Trophoblast cell (in vitro differentiated cells and primary cell): ENCODE measurements at regions not wholly inside any gene's neighbourhood (a gene's known extent, or its start where the extent isn't known, plus 50 kb on each side); places are given as distances from the start of the nearest gene placed in this dataset.

Source experiments
- DNase-seq, 2 donors: peaks; one replicate each; pipeline ENCODE4 v3.0.0-alpha.2; 2016
- H2AFZ ChIP-seq: 2 replicates; pipeline ENCODE4 v1.6.1; 2013; ENCODE audit warnings: low read length, moderate library complexity, mild to moderate bottlenecking; ENCODE audit not compliant: insufficient read depth, poor library complexity
- H2AK5ac ChIP-seq: 2 replicates; pipeline ENCODE4 v1.6.1; 2013; ENCODE audit warnings: mild to moderate bottlenecking, low read length
- H2BK120ac ChIP-seq: 2 replicates; pipeline ENCODE4 v1.6.1; 2013; ENCODE audit warnings: low read length, mild to moderate bottlenecking, moderate library complexity; ENCODE audit not compliant: insufficient read depth, poor library complexity
- H2BK12ac ChIP-seq: 2 replicates; pipeline ENCODE4 v1.6.1; 2013; ENCODE audit warnings: mild to moderate bottlenecking, low read length, moderate library complexity
- H2BK5ac ChIP-seq: 2 replicates; pipeline ENCODE4 v1.6.1; 2013; ENCODE audit warnings: low read length, low read depth, moderate library complexity, mild to moderate bottlenecking; ENCODE audit not compliant: poor library complexity
- H3K14ac ChIP-seq: 2 replicates; pipeline ENCODE4 v1.6.1; 2013; ENCODE audit warnings: mild to moderate bottlenecking, low read length
- H3K18ac ChIP-seq: 2 replicates; pipeline ENCODE4 v1.6.1; 2013; ENCODE audit warnings: mild to moderate bottlenecking, low read length
- H3K23ac ChIP-seq: 2 replicates; pipeline ENCODE4 v1.6.1; 2013; ENCODE audit warnings: low read length
- H3K27ac ChIP-seq: 2 replicates; pipeline ENCODE4 v1.5.1; 2013; ENCODE audit warnings: low read depth, mild to moderate bottlenecking, inconsistent platforms, low read length, moderate library complexity
- H3K27me3 ChIP-seq: 2 replicates; pipeline ENCODE4 v1.6.1; 2013; ENCODE audit warnings: inconsistent platforms, mild to moderate bottlenecking, low read length, moderate library complexity; ENCODE audit not compliant: insufficient read depth
- H3K36me3 ChIP-seq, 2 experiments: 1 replicate in 1 of 2; 2 replicates in 1 of 2; pipeline ENCODE4 v1.6.1; 2013; ENCODE audit warnings: low read length in 2 of 2, mild to moderate bottlenecking in 2 of 2, moderate library complexity in 1 of 2; ENCODE audit not compliant: insufficient read depth in 2 of 2, control insufficient read depth in 1 of 2
- H3K4ac ChIP-seq: 2 replicates; pipeline ENCODE4 v1.6.1; 2013; ENCODE audit warnings: low read depth, mild to moderate bottlenecking, low read length, moderate library complexity
- H3K4me1 ChIP-seq, 2 experiments: 1 replicate in 1 of 2; 2 replicates in 1 of 2; pipeline ENCODE4 v1.6.1; 2013; ENCODE audit warnings: low read length in 2 of 2, mild to moderate bottlenecking in 2 of 2, moderate library complexity in 1 of 2; ENCODE audit not compliant: insufficient read depth in 2 of 2, control insufficient read depth in 1 of 2
- H3K4me2 ChIP-seq: 2 replicates; pipeline ENCODE4 v1.6.1; 2013; ENCODE audit warnings: inconsistent platforms, mild to moderate bottlenecking, low read length, moderate library complexity
- H3K4me3 ChIP-seq: 2 replicates; pipeline ENCODE4 v1.5.1; 2013; ENCODE audit warnings: mild to moderate bottlenecking, low read depth, low read length, inconsistent platforms
- H3K79me1 ChIP-seq: one replicate; pipeline ENCODE4 v1.6.1; 2013; ENCODE audit warnings: low read length
- H3K79me2 ChIP-seq: 2 replicates; pipeline ENCODE4 v1.6.1; 2013; ENCODE audit warnings: low read length, mild to moderate bottlenecking; ENCODE audit not compliant: control insufficient read depth, insufficient read depth, poor library complexity
- H3K9ac ChIP-seq: 2 replicates; pipeline ENCODE4 v1.6.1; 2013; ENCODE audit warnings: mild to moderate bottlenecking, low read length
- H3K9me3 ChIP-seq: 2 replicates; pipeline ENCODE4 v1.6.1; 2013; ENCODE audit warnings: low read depth, mild to moderate bottlenecking, control low read depth, inconsistent platforms, low read length; ENCODE audit not compliant: insufficient read depth
- H4K12ac ChIP-seq: 2 replicates; pipeline ENCODE4 v1.6.1; 2013; ENCODE audit warnings: low read depth, mild to moderate bottlenecking, low read length, moderate library complexity
- H4K8ac ChIP-seq: 2 replicates; pipeline ENCODE4 v1.6.1; 2013; ENCODE audit warnings: low read depth, mild to moderate bottlenecking, low read length, moderate library complexity
- H4K91ac ChIP-seq: one replicate; pipeline ENCODE4 v1.6.1; 2013; ENCODE audit warnings: low read depth, mild to moderate bottlenecking, low read length, moderate library complexity
- WGBS: extraction: QIAGEN DNeasy Blood & Tissue Kit; methylation state at CpG from one replicate; pipeline ENCODE4 v1.1.7; 2013; ENCODE audit warnings: missing lambda C conversion rate; ENCODE audit not compliant: insufficient read length, insufficient coverage; ENCODE audit errors: extremely low coverage; 5-methylcytosine and 5-hydroxymethylcytosine counted together

- H3K27ac ChIP-seq, result no peak overlapping the region
- no CpG with 5 or more reads among the region's 8 CpGs for WGBS
- H3K27me3 ChIP-seq, result no peaks in the 10 kb centered on the region
- no peak overlapping the region for H3K4me2 ChIP-seq
- H4K91ac ChIP-seq, result no peak overlapping the region
- no peak overlapping the region for H3K14ac ChIP-seq
- no peaks in the 10 kb centered on the region for H3K36me3 ChIP-seq
- H3K4ac ChIP-seq, result no peak overlapping the region
- no peak overlapping the region for H4K12ac ChIP-seq
- no peaks in the 10 kb centered on the region for H3K4me1 ChIP-seq
- no peaks in the 10 kb centered on the region for H3K9me3 ChIP-seq
- no peak overlapping the region for H3K23ac ChIP-seq
- no peak overlapping the region for H4K8ac ChIP-seq
- H3K79me1 ChIP-seq, result no peaks in the 10 kb centered on the region
- no peak overlapping the region for H3K9ac ChIP-seq
- DNase-seq, result no peak
- no peak overlapping the region for H3K18ac ChIP-seq
- H2BK12ac ChIP-seq, result no peak overlapping the region
- no peak overlapping the region for H3K4me3 ChIP-seq
- H2BK5ac ChIP-seq, result no peak overlapping the region
- H3K79me2 ChIP-seq, result no peaks in the 10 kb centered on the region
- no peak overlapping the region for H2AFZ ChIP-seq
- H2BK120ac ChIP-seq, result no peak overlapping the region
- H2AK5ac ChIP-seq, result no peak overlapping the region
Measured at GRCh38 chr13:68609661-68610060, 1379.5 kb upstream of the PCDH9 start.

- no peak overlapping the region for H2BK120ac ChIP-seq
- no peak overlapping the region for H3K18ac ChIP-seq
- H2AFZ ChIP-seq, result no peak overlapping the region
- no peak overlapping the region for H3K23ac ChIP-seq
- DNase-seq, result no peak
- H2AK5ac ChIP-seq, result no peak overlapping the region
- no peak overlapping the region for H3K14ac ChIP-seq
- H4K91ac ChIP-seq, result no peak overlapping the region
- H3K79me1 ChIP-seq, result no peaks in the 10 kb centered on the region
- no peak overlapping the region for H4K12ac ChIP-seq
- H2BK12ac ChIP-seq, result no peak overlapping the region
- H3K4ac ChIP-seq, result no peak overlapping the region
- H3K4me1 ChIP-seq, result no peaks in the 10 kb centered on the region
- H3K9ac ChIP-seq, result no peak overlapping the region
- no peaks in the 10 kb centered on the region for H3K9me3 ChIP-seq
- no peak overlapping the region for H4K8ac ChIP-seq
- no peaks in the 10 kb centered on the region for H3K36me3 ChIP-seq
- no peak overlapping the region for H3K27ac ChIP-seq
- H2BK5ac ChIP-seq, result no peak overlapping the region
- no peaks in the 10 kb centered on the region for H3K27me3 ChIP-seq
- H3K4me2 ChIP-seq, result no peak overlapping the region
- H3K4me3 ChIP-seq, result no peak overlapping the region
- no peaks in the 10 kb centered on the region for H3K79me2 ChIP-seq
Measured at GRCh38 chr13:68608147-68608546, 1378.0 kb upstream of the PCDH9 start.

- Histone ChIP-seq H2BK12ac (no peak overlapping the region), H3K4ac (no peak overlapping the region), H3K27me3 (no peaks in the 10 kb centered on the region), H4K12ac (no peak overlapping the region), H2AK5ac (no peak overlapping the region), H3K23ac (no peak overlapping the region), H3K18ac (no peak overlapping the region), H3K79me2 (no peaks in the 10 kb centered on the region), H3K4me1 (no peaks in the 10 kb centered on the region), H3K4me2 (no peak overlapping the region), H3K36me3 (no peaks in the 10 kb centered on the region), H3K79me1 (no peaks in the 10 kb centered on the region), H3K9me3 (no peaks in the 10 kb centered on the region), H4K8ac (no peak overlapping the region), H2BK5ac (no peak overlapping the region), H3K14ac (no peak overlapping the region), H2AFZ (no peak overlapping the region), H3K4me3 (no peak overlapping the region), H3K9ac (no peak overlapping the region), H2BK120ac (no peak overlapping the region), H4K91ac (no peak overlapping the region), H3K27ac (no peak overlapping the region)
- DNase-seq, result no peak
Measured at GRCh38 chr13:68597641-68598040, 1367.5 kb upstream of the PCDH9 start.

GRCh38 chr13:68588623-68589022 lies 1358.5 kb upstream of the PCDH9 start:
- Histone ChIP-seq H3K4me2 (no peak overlapping the region), H3K23ac (no peak overlapping the region), H3K9ac (no peak overlapping the region), H3K9me3 (no peaks in the 10 kb centered on the region), H3K79me1 (no peaks in the 10 kb centered on the region), H2BK120ac (no peak overlapping the region), H4K91ac (no peak overlapping the region), H3K4me1 (no peaks in the 10 kb centered on the region), H2BK12ac (no peak overlapping the region), H3K4me3 (no peak overlapping the region), H3K27me3 (no peaks in the 10 kb centered on the region), H4K12ac (no peak overlapping the region), H3K14ac (no peak overlapping the region), H3K18ac (no peak overlapping the region), H3K27ac (no peak overlapping the region), H3K79me2 (no peaks in the 10 kb centered on the region), H2AFZ (peak overlapping the region; percentile 71), H3K36me3 (no peaks in the 10 kb centered on the region), H2AK5ac (no peak overlapping the region), H4K8ac (no peak overlapping the region), H3K4ac (no peak overlapping the region), H2BK5ac (no peak overlapping the region)
- no CpG with 5 or more reads among the region's 4 CpGs for WGBS
- no peak for DNase-seq

GRCh38 chr13:68584776-68585175 lies 1354.6 kb upstream of the PCDH9 start:
- Histone ChIP-seq H4K12ac (no peak overlapping the region), H3K23ac (no peak overlapping the region), H3K79me1 (no peaks in the 10 kb centered on the region), H3K4me3 (no peak overlapping the region), H3K27ac (no peak overlapping the region), H2AK5ac (no peak overlapping the region), H4K8ac (no peak overlapping the region), H3K27me3 (no peaks in the 10 kb centered on the region), H3K9ac (no peak overlapping the region), H3K4ac (no peak overlapping the region), H3K4me2 (no peak overlapping the region), H3K9me3 (no peaks in the 10 kb centered on the region), H3K18ac (no peak overlapping the region), H4K91ac (no peak overlapping the region), H2BK120ac (no peak overlapping the region), H3K14ac (no peak overlapping the region), H2AFZ (no peak overlapping the region), H2BK12ac (no peak overlapping the region), H3K79me2 (no peaks in the 10 kb centered on the region), H3K36me3 (no peaks in the 10 kb centered on the region), H3K4me1 (no peaks in the 10 kb centered on the region), H2BK5ac (no peak overlapping the region)
- no CpG with 5 or more reads among the region's 1 CpG for WGBS
- no peak for DNase-seq
